Keratinocyte (primary cell): ENCODE measurements at regions not wholly inside any gene's neighbourhood (a gene's known extent, or its start where the extent isn't known, plus 50 kb on each side); places are given as distances from the start of the nearest gene placed in this dataset.

Experiments
- EZH2 ChIP-seq: IDR thresholded peaks from one replicate; pipeline ENCODE4 v1.6.1; 2012; ENCODE audit warnings: inconsistent platforms, mild to moderate bottlenecking, low read length, moderate library complexity
- TF ChIP-seq, protein P1 (sequence below), 3 experiments: IDR thresholded peaks in 1 of 3; conservative IDR thresholded peaks in 1 of 3; optimal IDR thresholded peaks in 1 of 3; 2 replicates in 2 of 3; 3 replicates in 1 of 3; pipeline versions ENCODE3 to v1.5.1; 2011; ENCODE audit warnings: low read length in 3 of 3, mild to moderate bottlenecking in 3 of 3, moderate library complexity in 2 of 3, control low read depth in 1 of 3, inconsistent platforms in 1 of 3; ENCODE audit not compliant: insufficient read depth in 2 of 3; ENCODE audit errors: extremely low read depth in 1 of 3

DNA sequence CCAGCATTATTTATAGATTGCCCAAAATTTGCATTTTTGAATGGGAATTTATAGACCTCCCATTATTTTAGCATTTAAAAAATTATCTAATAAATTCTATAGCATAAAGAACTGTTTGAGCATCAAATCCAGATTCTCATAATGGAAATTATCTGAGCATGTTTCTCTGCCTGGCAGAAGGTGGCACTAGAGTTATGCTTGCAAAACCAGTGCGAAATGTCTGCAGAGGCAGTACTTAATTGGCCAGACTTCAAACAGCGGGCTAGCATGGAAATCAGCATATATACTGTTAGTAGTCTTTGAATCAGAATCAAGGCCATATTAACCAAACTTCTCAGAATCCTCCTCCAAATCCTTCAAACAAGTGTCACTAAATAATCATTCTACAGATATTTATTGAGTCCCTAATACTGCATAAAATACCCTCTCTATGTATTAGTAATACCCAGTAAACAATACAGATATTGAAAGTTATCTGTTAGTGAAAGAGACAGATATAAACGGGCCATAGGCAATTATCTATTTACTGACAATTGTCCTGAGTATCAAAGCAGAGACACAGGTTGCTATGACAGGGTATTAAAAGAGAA is 78.7 kb upstream of the DCLK2 start:
- TF ChIP-seq, protein P1, sequence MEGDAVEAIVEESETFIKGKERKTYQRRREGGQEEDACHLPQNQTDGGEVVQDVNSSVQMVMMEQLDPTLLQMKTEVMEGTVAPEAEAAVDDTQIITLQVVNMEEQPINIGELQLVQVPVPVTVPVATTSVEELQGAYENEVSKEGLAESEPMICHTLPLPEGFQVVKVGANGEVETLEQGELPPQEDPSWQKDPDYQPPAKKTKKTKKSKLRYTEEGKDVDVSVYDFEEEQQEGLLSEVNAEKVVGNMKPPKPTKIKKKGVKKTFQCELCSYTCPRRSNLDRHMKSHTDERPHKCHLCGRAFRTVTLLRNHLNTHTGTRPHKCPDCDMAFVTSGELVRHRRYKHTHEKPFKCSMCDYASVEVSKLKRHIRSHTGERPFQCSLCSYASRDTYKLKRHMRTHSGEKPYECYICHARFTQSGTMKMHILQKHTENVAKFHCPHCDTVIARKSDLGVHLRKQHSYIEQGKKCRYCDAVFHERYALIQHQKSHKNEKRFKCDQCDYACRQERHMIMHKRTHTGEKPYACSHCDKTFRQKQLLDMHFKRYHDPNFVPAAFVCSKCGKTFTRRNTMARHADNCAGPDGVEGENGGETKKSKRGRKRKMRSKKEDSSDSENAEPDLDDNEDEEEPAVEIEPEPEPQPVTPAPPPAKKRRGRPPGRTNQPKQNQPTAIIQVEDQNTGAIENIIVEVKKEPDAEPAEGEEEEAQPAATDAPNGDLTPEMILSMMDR (optimal IDR thresholded peaks at IDR 0.05 in 1 of 3, IDR thresholded peaks at IDR 0.05 in 1 of 3, conservative IDR thresholded peaks at IDR 0.05 in 1 of 3; ENCODE audit: extremely low read depth in 1 of 3, insufficient read depth in 2 of 3, low read length in 3 of 3), result peak; percentile 67 to 74 (median 69)
- no peak for TF ChIP-seq EZH2
